Fibroblast of skin of left quadriceps (primary cell): ENCODE measurements at regions not wholly inside any gene's neighbourhood (a gene's known extent, or its start where the extent isn't known, plus 50 kb on each side); places are given as distances from the start of the nearest gene placed in this dataset.

ENCODE experiments used
- DNase-seq, 2 experiments: peaks; one replicate each; pipeline ENCODE4 v3.0.0-alpha.2; 2013; ENCODE audit warnings: low read depth in 2 of 2

GRCh38 chr18:73737990-73738389 lies 409.6 kb downstream of the FBXO15 start:
- DNase-seq, result no peak

- DNase-seq, result no peak
Observed at GRCh38 chr18:73735836-73736235, 411.8 kb downstream of the FBXO15 start.

- no peak for DNase-seq
Observed at GRCh38 chr18:73733806-73734314, 413.8 kb downstream of the FBXO15 start.

- no peak for DNase-seq
Observed at GRCh38 chr18:73733376-73733775, 414.3 kb downstream of the FBXO15 start.

GRCh38 chr18:73728657-73729056 lies 419.0 kb downstream of the FBXO15 start:
- no peak for DNase-seq

GRCh38 chr18:73724958-73725357 lies 422.7 kb downstream of the FBXO15 start:
- DNase-seq, result no peak

- no peak for DNase-seq
Observed at GRCh38 chr18:73719611-73720010, 428.0 kb downstream of the FBXO15 start.

GRCh38 chr18:73717570-73717969 lies 430.1 kb downstream of the FBXO15 start:
- DNase-seq, result peak in 1 of 2 experiments; percentile 15

- no peak for DNase-seq
Observed at GRCh38 chr18:73715210-73715670, 432.4 kb downstream of the FBXO15 start.

GRCh38 chr18:73714466-73714865 lies 433.2 kb downstream of the FBXO15 start:
- DNase-seq, result no peak

GRCh38 chr18:73711256-73711655 lies 436.4 kb downstream of the FBXO15 start:
- no peak for DNase-seq

GRCh38 chr18:73708591-73708990 lies 439.0 kb downstream of the FBXO15 start:
- no peak for DNase-seq

GRCh38 chr18:73707035-73707434 lies 440.6 kb downstream of the FBXO15 start:
- DNase-seq, result no peak

GRCh38 chr18:73697353-73697752 lies 450.3 kb downstream of the FBXO15 start:
- DNase-seq, result no peak

GRCh38 chr18:73696698-73697097 lies 450.9 kb downstream of the FBXO15 start:
- no peak for DNase-seq

GRCh38 chr18:73696171-73696570 lies 451.5 kb downstream of the FBXO15 start:
- no peak for DNase-seq

GRCh38 chr18:73693091-73693490 lies 454.5 kb downstream of the FBXO15 start:
- DNase-seq, result no peak

- no peak for DNase-seq
Observed at GRCh38 chr18:73691624-73692023, 456.0 kb downstream of the FBXO15 start.

GRCh38 chr18:73691118-73691517 lies 456.5 kb downstream of the FBXO15 start:
- peak; percentile 33 for DNase-seq

GRCh38 chr18:73690222-73690621 lies 457.4 kb downstream of the FBXO15 start:
- no peak for DNase-seq

GRCh38 chr18:73688851-73689711 lies 458.6 kb downstream of the FBXO15 start:
- peak; percentile 91 to 92 for DNase-seq

GRCh38 chr18:73688161-73688560 lies 459.5 kb downstream of the FBXO15 start:
- DNase-seq, result no peak

- no peak for DNase-seq
Observed at GRCh38 chr18:73684647-73685046, 463.0 kb downstream of the FBXO15 start.
